ENCODE measurements at regions not wholly inside any gene's neighbourhood (a gene's known extent, or its start where the extent isn't known, plus 50 kb on each side); places are given as distances from the start of the nearest gene placed in this dataset.

- ChIA-PET CTCF (no interaction called here), POLR2A (interaction anchor here (1.1 kb wide), 1 partner anchor 49 kb away, joined by 3 read pairs; no protein-coding TSS in a partner anchor)
- H3K27me3 Mint-ChIP-seq, result no peaks in the 10 kb centered on the region
- H3K4me3 Mint-ChIP-seq, result no peak overlapping the region
- no peak for TF ChIP-seq CTCF (IDR thresholded peaks at IDR 0.05)
- DNase-seq (no peak), ATAC-seq (ENCODE audit: low read depth) (no peak)
- peaks cover 14% of the 10 kb centered on the region for H3K36me3 Mint-ChIP-seq (ENCODE audit: low read depth)
- H3K4me1 Mint-ChIP-seq, result peaks cover 75% of the 10 kb centered on the region
- intact Hi-C loops (cut with micrococcal nuclease), result loop anchor here (5.0 kb wide), 2 partner anchors 50 to 185 kb away; no protein-coding TSS in a partner anchor
- no peak overlapping the region for H3K27ac Mint-ChIP-seq
- H3K9me3 Mint-ChIP-seq, result no peaks in the 10 kb centered on the region
These were observed 70.4 kb downstream of the NCOR2 start for GRCh38 chr12:124497039-124497438.

- no peaks in the 10 kb centered on the region for H3K9me3 Mint-ChIP-seq
- CTCF ChIA-PET, result no interaction called here
- ATAC-seq (ENCODE audit: low read depth) (no peak), DNase-seq (no peak)
- no peaks in the 10 kb centered on the region for H3K27me3 Mint-ChIP-seq
- intact Hi-C loops (cut with micrococcal nuclease), result loop anchor here (5.0 kb wide), 2 partner anchors 51 to 186 kb away; no protein-coding TSS in a partner anchor
- H3K36me3 Mint-ChIP-seq (ENCODE audit: low read depth), result peaks cover 17% of the 10 kb centered on the region
- H3K27ac Mint-ChIP-seq, result no peak overlapping the region
- no peak for TF ChIP-seq CTCF (IDR thresholded peaks at IDR 0.05)
- H3K4me3 Mint-ChIP-seq, result no peak overlapping the region
- POLR2A ChIA-PET, result no interaction called here
- peaks cover 75% of the 10 kb centered on the region for H3K4me1 Mint-ChIP-seq
These were observed 70.8 kb downstream of the NCOR2 start for GRCh38 chr12:124496584-124496983.

GRCh38 chr12:124495194-124495983 lies 72.0 kb downstream of the NCOR2 start:
- H3K4me3 Mint-ChIP-seq, result no peak overlapping the region
- DNase-seq (no peak), ATAC-seq (ENCODE audit: low read depth) (no peak)
- intact Hi-C loops (cut with micrococcal nuclease), result loop anchor here (5.0 kb wide), 2 partner anchors 52 to 187 kb away; no protein-coding TSS in a partner anchor
- H3K36me3 Mint-ChIP-seq (ENCODE audit: low read depth), result peaks cover 21% of the 10 kb centered on the region
- H3K9me3 Mint-ChIP-seq, result no peaks in the 10 kb centered on the region
- CTCF ChIA-PET, result no interaction called here
- no peak overlapping the region for H3K27ac Mint-ChIP-seq
- peaks cover 76% of the 10 kb centered on the region for H3K4me1 Mint-ChIP-seq
- POLR2A ChIA-PET, result interaction anchor here (1.7 to 5.3 kb wide), 3 partner anchors 29 to 104 kb away, joined by 5 to 33 read pairs (median 15); no protein-coding TSS in a partner anchor
- TF ChIP-seq CTCF (IDR thresholded peaks at IDR 0.05), result no peak
- H3K27me3 Mint-ChIP-seq, result no peaks in the 10 kb centered on the region

GRCh38 chr12:124494751-124495129 lies 72.7 kb downstream of the NCOR2 start:
- Mint-ChIP-seq H3K27me3 (no peaks in the 10 kb centered on the region), H3K4me1 (peaks cover 74% of the 10 kb centered on the region), H3K27ac (no peak overlapping the region), H3K9me3 (no peaks in the 10 kb centered on the region), H3K4me3 (no peak overlapping the region), H3K36me3 (ENCODE audit: low read depth) (peaks cover 23% of the 10 kb centered on the region)
- CTCF ChIA-PET, result interaction anchor here (0.9 to 1.1 kb wide), 2 partner anchors 15 to 28 kb away, joined by 3 read pairs; no protein-coding TSS in a partner anchor
- POLR2A ChIA-PET, result interaction anchor here (0.5 to 5.3 kb wide), 4 partner anchors 28 to 103 kb away, joined by 4 to 33 read pairs (median 10); no protein-coding TSS in a partner anchor
- intact Hi-C loops (cut with micrococcal nuclease), result loop anchor here (1.0 to 5.0 kb wide), 8 partner anchors 17 to 188 kb away; partner anchors contain the start of gene NCOR2
- no peak for TF ChIP-seq CTCF (IDR thresholded peaks at IDR 0.05)
- ATAC-seq (ENCODE audit: low read depth), result no peak
- DNase-seq, result no peak

Measured in activated B cell treated with CpG ODN at 0.5 μM for 24 hours (primary cell).